SK-N-SH (cell line): ENCODE measurements at regions not wholly inside any gene's neighbourhood (a gene's known extent, or its start where the extent isn't known, plus 50 kb on each side); places are given as distances from the start of the nearest gene placed in this dataset.

ENCODE experiments used
- CTCF ChIA-PET: fragments of 300-600, 350-600 bp; formaldehyde crosslinking; extraction: SDS; loops from one replicate; lab custom pipeline; 2021; lab: Yijun Ruan, JAX
- POLR2A ChIA-PET: fragments of 350-600 bp; sonication (Branson Sonifier 250); formaldehyde crosslinking; extraction: SDS; loops from one replicate; lab custom pipeline; 2020; ENCODE audit warnings: antibody characterized with exemption, inconsistent platforms; lab: Yijun Ruan, JAX
- DNase-seq: peaks from one replicate; pipeline ENCODE4 v3.0.0; 2012
- H2AFZ ChIP-seq: fragments of 200-600 bp; sonication (generic); 2 replicates; pipeline ENCODE4 v1.8.1; 2016; ENCODE audit warnings: antibody characterized with exemption, mild to moderate bottlenecking, low read depth
- H3F3A ChIP-seq: fragments of 200-600 bp; sonication (generic); replicated peaks from 2 replicates; pipeline ENCODE3; 2016; ENCODE audit warnings: antibody characterized with exemption, mild to moderate bottlenecking; ENCODE audit not compliant: insufficient read depth
- H3K27ac ChIP-seq, 2 experiments: fragments of 200-500 bp in 1 of 2; fragments of 200-600 bp in 1 of 2; sonication (Bioruptor generic) in 1 of 2; sonication (generic), shearing (Covaris generic) in 1 of 2; 2 replicates each; pipeline versions ENCODE4 v1.5.1 to v1.6.1; 2014 to 2016; ENCODE audit warnings: low read depth in 2 of 2, inconsistent platforms in 1 of 2, low read length in 1 of 2, mild to moderate bottlenecking in 1 of 2, mixed read lengths in 1 of 2
- H3K27me3 ChIP-seq: fragments of 200-600 bp; sonication (generic), shearing (Covaris generic); 2 replicates; pipeline ENCODE4 v1.6.1; 2016; ENCODE audit warnings: mixed run types; ENCODE audit not compliant: insufficient read depth
- H3K36me3 ChIP-seq, 2 experiments: fragments of 200-500 bp in 1 of 2; fragments of 200-600 bp in 1 of 2; sonication (Bioruptor generic) in 1 of 2; sonication (generic) in 1 of 2; replicated peaks in 1 of 2; 2 replicates each; pipeline versions ENCODE3 to v1.5.1; 2014 to 2016; ENCODE audit warnings: low read length in 1 of 2, mild to moderate bottlenecking in 1 of 2; ENCODE audit not compliant: insufficient read depth in 2 of 2, control insufficient read depth in 1 of 2
- H3K4me1 ChIP-seq, 2 experiments: fragments of 200-500 bp in 1 of 2; fragments of 200-600 bp in 1 of 2; sonication (Bioruptor generic) in 1 of 2; sonication (generic), shearing (Covaris generic) in 1 of 2; 2 replicates each; pipeline versions ENCODE4 v1.5.1 to v1.6.1; 2014 to 2016; ENCODE audit warnings: low read depth in 1 of 2, low read length in 1 of 2, mixed run types in 1 of 2; ENCODE audit not compliant: insufficient read depth in 2 of 2, control insufficient read depth in 1 of 2
- H3K4me2 ChIP-seq: fragments of 200-600 bp; sonication (generic), shearing (Covaris generic); 2 replicates; pipeline ENCODE4 v1.6.1; 2017; ENCODE audit warnings: mixed run types
- H3K4me3 ChIP-seq, 2 experiments: fragments of 200-500 bp in 1 of 2; fragments of 200-600 bp in 1 of 2; sonication (Bioruptor generic) in 1 of 2; sonication (generic), shearing (Covaris generic) in 1 of 2; 2 replicates each; pipeline versions ENCODE4 v1.5.1 to v1.8.1; 2014 to 2016; ENCODE audit warnings: low read depth in 2 of 2, inconsistent platforms in 1 of 2, low read length in 1 of 2, mild to moderate bottlenecking in 1 of 2, mixed read lengths in 1 of 2, moderate library complexity in 1 of 2
- H3K79me2 ChIP-seq: fragments of 200-600 bp; sonication (generic); 2 replicates; pipeline ENCODE4 v1.8.1; 2017; ENCODE audit warnings: mild to moderate bottlenecking; ENCODE audit not compliant: insufficient read depth
- H3K9ac ChIP-seq: fragments of 200-600 bp; sonication (generic); 2 replicates; pipeline ENCODE4 v1.6.1; 2017; ENCODE audit warnings: mixed run types
- H3K9me2 ChIP-seq: fragments of 200-600 bp; sonication (generic); 2 replicates; pipeline ENCODE4 v1.6.1; 2017; ENCODE audit warnings: mixed run types
- H3K9me3 ChIP-seq: fragments of 200-600 bp; sonication (generic); 2 replicates; pipeline ENCODE4 v1.6.1; 2017; ENCODE audit warnings: mixed run types, mild to moderate bottlenecking, moderate library complexity
- H4K20me1 ChIP-seq: fragments of 200-600 bp; sonication (generic); 2 replicates; pipeline ENCODE4 v1.6.1; 2017; ENCODE audit warnings: mild to moderate bottlenecking, mixed run types; ENCODE audit not compliant: insufficient read depth
- CTCF ChIP-seq: fragments of 200-600 bp; sonication (generic); IDR thresholded peaks from 2 replicates; pipeline ENCODE4 v1.6.1; 2017; ENCODE audit warnings: antibody characterized with exemption, mild to moderate bottlenecking, moderate library complexity
- EZH2phosphoT487 ChIP-seq: fragments of 200-600 bp; sonication (generic); IDR thresholded peaks from 2 replicates; pipeline ENCODE4 v1.6.1; 2017; ENCODE audit warnings: low read depth, mixed run types, mild to moderate bottlenecking, antibody characterized with exemption, moderate library complexity, borderline replicate concordance
- GABPA ChIP-seq: IDR thresholded peaks from 2 replicates; pipeline ENCODE4 v1.4.0; 2012; ENCODE audit warnings: low read depth, mild to moderate bottlenecking
- MAX ChIP-seq: IDR thresholded peaks from 2 replicates; pipeline ENCODE4 v1.4.0; 2012; ENCODE audit warnings: low read depth
- MEF2A ChIP-seq: IDR thresholded peaks from 2 replicates; pipeline ENCODE4 v1.4.0; 2012; ENCODE audit warnings: low read depth, borderline replicate concordance
- NFIC ChIP-seq: IDR thresholded peaks from 2 replicates; pipeline ENCODE4 v1.4.0; 2012; ENCODE audit warnings: borderline replicate concordance
- NRF1 ChIP-seq: IDR thresholded peaks from 2 replicates; pipeline ENCODE4 v1.6.1; 2012; ENCODE audit warnings: low read depth, mild to moderate bottlenecking, low read length
- SIN3A ChIP-seq: IDR thresholded peaks from 2 replicates; pipeline ENCODE4 v1.6.1; 2012; ENCODE audit warnings: low read depth, mild to moderate bottlenecking, low read length, moderate library complexity, borderline replicate concordance
- SMC3 ChIP-seq: IDR thresholded peaks from 2 replicates; pipeline ENCODE4 v1.6.1; 2012; ENCODE audit warnings: low read depth, low read length, improper control_type of control experiment
- TAF1 ChIP-seq: IDR thresholded peaks from 2 replicates; pipeline ENCODE4 v1.6.1; 2012; ENCODE audit warnings: low read depth, mild to moderate bottlenecking, low read length, moderate library complexity, borderline replicate concordance
- TCF12 ChIP-seq: IDR thresholded peaks from 2 replicates; pipeline ENCODE4 v1.4.0; 2012
- USF2 ChIP-seq: fragments of 150-350 bp; IDR thresholded peaks from 2 replicates; pipeline ENCODE4 v1.6.1; 2017; ENCODE audit warnings: antibody characterized with exemption, low read length, low read depth, borderline replicate concordance
- WGBS: methylation state at CpG from one replicate; pipeline ENCODE4 v1.1.6; 2017; ENCODE audit warnings: low lambda C conversion rate; 5-methylcytosine and 5-hydroxymethylcytosine counted together
- TF ChIP-seq, protein P1 (sequence below): IDR thresholded peaks from 2 replicates; pipeline ENCODE4 v1.6.1; 2012; ENCODE audit warnings: mild to moderate bottlenecking, low read depth, low read length, moderate library complexity
- TF ChIP-seq, protein P2 (sequence below): fragments of 150-350 bp; IDR thresholded peaks from 2 replicates; pipeline ENCODE4 v1.6.1; 2016; ENCODE audit warnings: mild to moderate bottlenecking, low read depth, low read length

GRCh38 chr18:43705850-43706249 is 428.6 kb upstream of the SYT4 start (continued):
- TF ChIP-seq CTCF (no peak), GABPA (no peak), TAF1 (no peak), SIN3A (no peak)

GRCh38 chr18:43710135-43710534 is 432.8 kb upstream of the SYT4 start:
- POLR2A ChIA-PET: no interaction called here
- no peak overlapping the region for H3K27ac ChIP-seq
- CTCF ChIA-PET: no interaction called here
- 78% methylated on average over 4 of the region's 4 CpGs for WGBS
- H4K20me1 ChIP-seq: no peaks in the 10 kb centered on the region
- H3K36me3 ChIP-seq: no peaks in the 10 kb centered on the region
- no peaks in the 10 kb centered on the region for H3K9me2 ChIP-seq
- no peak for DNase-seq
- no peaks in the 10 kb centered on the region for H3F3A ChIP-seq
- no peak overlapping the region for H3K4me2 ChIP-seq
- H3K27me3 ChIP-seq: no peaks in the 10 kb centered on the region
- H3K79me2 ChIP-seq: no peaks in the 10 kb centered on the region
- H3K9ac ChIP-seq: no peak overlapping the region
- H3K9me3 ChIP-seq: no peaks in the 10 kb centered on the region
- no peaks in the 10 kb centered on the region for H3K4me1 ChIP-seq
- no peak for TF ChIP-seq TCF12
- no peak for TF ChIP-seq MEF2A
- TF ChIP-seq NRF1: no peak
- TF ChIP-seq, protein P1, sequence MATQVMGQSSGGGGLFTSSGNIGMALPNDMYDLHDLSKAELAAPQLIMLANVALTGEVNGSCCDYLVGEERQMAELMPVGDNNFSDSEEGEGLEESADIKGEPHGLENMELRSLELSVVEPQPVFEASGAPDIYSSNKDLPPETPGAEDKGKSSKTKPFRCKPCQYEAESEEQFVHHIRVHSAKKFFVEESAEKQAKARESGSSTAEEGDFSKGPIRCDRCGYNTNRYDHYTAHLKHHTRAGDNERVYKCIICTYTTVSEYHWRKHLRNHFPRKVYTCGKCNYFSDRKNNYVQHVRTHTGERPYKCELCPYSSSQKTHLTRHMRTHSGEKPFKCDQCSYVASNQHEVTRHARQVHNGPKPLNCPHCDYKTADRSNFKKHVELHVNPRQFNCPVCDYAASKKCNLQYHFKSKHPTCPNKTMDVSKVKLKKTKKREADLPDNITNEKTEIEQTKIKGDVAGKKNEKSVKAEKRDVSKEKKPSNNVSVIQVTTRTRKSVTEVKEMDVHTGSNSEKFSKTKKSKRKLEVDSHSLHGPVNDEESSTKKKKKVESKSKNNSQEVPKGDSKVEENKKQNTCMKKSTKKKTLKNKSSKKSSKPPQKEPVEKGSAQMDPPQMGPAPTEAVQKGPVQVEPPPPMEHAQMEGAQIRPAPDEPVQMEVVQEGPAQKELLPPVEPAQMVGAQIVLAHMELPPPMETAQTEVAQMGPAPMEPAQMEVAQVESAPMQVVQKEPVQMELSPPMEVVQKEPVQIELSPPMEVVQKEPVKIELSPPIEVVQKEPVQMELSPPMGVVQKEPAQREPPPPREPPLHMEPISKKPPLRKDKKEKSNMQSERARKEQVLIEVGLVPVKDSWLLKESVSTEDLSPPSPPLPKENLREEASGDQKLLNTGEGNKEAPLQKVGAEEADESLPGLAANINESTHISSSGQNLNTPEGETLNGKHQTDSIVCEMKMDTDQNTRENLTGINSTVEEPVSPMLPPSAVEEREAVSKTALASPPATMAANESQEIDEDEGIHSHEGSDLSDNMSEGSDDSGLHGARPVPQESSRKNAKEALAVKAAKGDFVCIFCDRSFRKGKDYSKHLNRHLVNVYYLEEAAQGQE: no peak
- TF ChIP-seq TAF1: no peak
- TF ChIP-seq USF2: no peak
- TF ChIP-seq, protein P2, sequence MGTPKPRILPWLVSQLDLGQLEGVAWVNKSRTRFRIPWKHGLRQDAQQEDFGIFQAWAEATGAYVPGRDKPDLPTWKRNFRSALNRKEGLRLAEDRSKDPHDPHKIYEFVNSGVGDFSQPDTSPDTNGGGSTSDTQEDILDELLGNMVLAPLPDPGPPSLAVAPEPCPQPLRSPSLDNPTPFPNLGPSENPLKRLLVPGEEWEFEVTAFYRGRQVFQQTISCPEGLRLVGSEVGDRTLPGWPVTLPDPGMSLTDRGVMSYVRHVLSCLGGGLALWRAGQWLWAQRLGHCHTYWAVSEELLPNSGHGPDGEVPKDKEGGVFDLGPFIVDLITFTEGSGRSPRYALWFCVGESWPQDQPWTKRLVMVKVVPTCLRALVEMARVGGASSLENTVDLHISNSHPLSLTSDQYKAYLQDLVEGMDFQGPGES: no peak
- no peak for TF ChIP-seq MAX
- no peak for TF ChIP-seq EZH2phosphoT487
- TF ChIP-seq GABPA: no peak
- TF ChIP-seq NFIC: no peak
- no peak for TF ChIP-seq SMC3
- TF ChIP-seq, all 33 proteins: peak for 0
- Histone ChIP-seq H3K4me3 (no peak overlapping the region), H2AFZ (no peak overlapping the region)
